ENCODE measurements at regions not wholly inside any gene's neighbourhood (a gene's known extent, or its start where the extent isn't known, plus 50 kb on each side); places are given as distances from the start of the nearest gene placed in this dataset.

GRCh38 chr2:149278872-149279264 lies 51.5 kb upstream of the LYPD6 start (continued):
- TF ChIP-seq TEAD4 (IDR thresholded peaks at IDR 0.05; ENCODE audit: low read depth, low read length), result no peak
- TF ChIP-seq NRF1 (IDR thresholded peaks at IDR 0.05; ENCODE audit: low read depth, low read length), result no peak
- no peak for TF ChIP-seq EZH2 (IDR thresholded peaks at IDR 0.05; ENCODE audit: low read depth, low read length, severe bottlenecking)
- TF ChIP-seq EP300 (IDR thresholded peaks at IDR 0.05; ENCODE audit: borderline replicate concordance in 1 of 2, low read depth in 2 of 2, low read length in 2 of 2), result no peak
